Neutrophil (primary cell): ENCODE measurements at regions not wholly inside any gene's neighbourhood (a gene's known extent, or its start where the extent isn't known, plus 50 kb on each side); places are given as distances from the start of the nearest gene placed in this dataset.

Experiments used
- H3K27ac ChIP-seq: fragments of 200-600 bp; sonication (generic); 2 replicates; pipeline ENCODE4 v1.5.1; 2016; ENCODE audit warnings: mild to moderate bottlenecking, moderate library complexity
- H3K27me3 ChIP-seq: fragments of 200-600 bp; sonication (generic); 2 replicates; pipeline ENCODE4 v1.6.0; 2016; ENCODE audit warnings: mild to moderate bottlenecking
- H3K36me3 ChIP-seq: fragments of 200-600 bp; sonication (generic); 2 replicates; pipeline ENCODE4 v1.5.1; 2017
- H3K4me1 ChIP-seq, 2 experiments: fragments of 200-600 bp in 1 of 2; sonication (generic) in 1 of 2; 1 replicate in 1 of 2; 2 replicates in 1 of 2; pipeline versions ENCODE4 v1.5.1 to v1.6.1; 2013 to 2016; ENCODE audit warnings: low read depth in 1 of 2, low read length in 1 of 2, mild to moderate bottlenecking in 1 of 2, moderate library complexity in 1 of 2; ENCODE audit not compliant: control insufficient read depth in 1 of 2, insufficient read depth in 1 of 2
- H3K4me3 ChIP-seq, 2 experiments: fragments of 200-600 bp in 1 of 2; sonication (generic) in 1 of 2; 1 replicate in 1 of 2; 2 replicates in 1 of 2; pipeline ENCODE4 v1.5.1; 2013 to 2016; ENCODE audit warnings: low read depth in 1 of 2, low read length in 1 of 2, mild to moderate bottlenecking in 1 of 2, moderate library complexity in 1 of 2
- H3K9me3 ChIP-seq: fragments of 200-600 bp; sonication (generic); 2 replicates; pipeline ENCODE4 v1.5.1; 2016
- CTCF ChIP-seq: fragments of 200-600 bp; sonication (generic); IDR thresholded peaks from 2 replicates; pipeline ENCODE4 v1.5.1; 2016; ENCODE audit warnings: antibody characterized with exemption

GRCh38 chr1:98403963-98404480 is 257.5 kb upstream of the SNX7 start:
- Histone ChIP-seq H3K4me1 (no peaks in the 10 kb centered on the region), H3K27me3 (no peaks in the 10 kb centered on the region), H3K9me3 (no peaks in the 10 kb centered on the region), H3K4me3 (no peak overlapping the region), H3K27ac (no peak overlapping the region), H3K36me3 (no peaks in the 10 kb centered on the region)
- no peak for TF ChIP-seq CTCF

- no peak overlapping the region for H3K27ac ChIP-seq
- no peaks in the 10 kb centered on the region for H3K27me3 ChIP-seq
- no peaks in the 10 kb centered on the region for H3K36me3 ChIP-seq
- no peaks in the 10 kb centered on the region for H3K4me1 ChIP-seq
- no peak for TF ChIP-seq CTCF
- H3K4me3 ChIP-seq = no peak overlapping the region
- no peaks in the 10 kb centered on the region for H3K9me3 ChIP-seq
Measured at GRCh38 chr1:98402860-98403259, 258.7 kb upstream of the SNX7 start.

GRCh38 chr1:98400446-98400845 is 261.1 kb upstream of the SNX7 start:
- H3K9me3 ChIP-seq = no peaks in the 10 kb centered on the region
- H3K27me3 ChIP-seq = no peaks in the 10 kb centered on the region
- H3K4me3 ChIP-seq = no peak overlapping the region
- no peak for TF ChIP-seq CTCF
- H3K36me3 ChIP-seq = no peaks in the 10 kb centered on the region
- no peaks in the 10 kb centered on the region for H3K4me1 ChIP-seq
- H3K27ac ChIP-seq = no peak overlapping the region

GRCh38 chr1:98399218-98399617 is 262.3 kb upstream of the SNX7 start:
- H3K36me3 ChIP-seq = no peaks in the 10 kb centered on the region
- H3K27me3 ChIP-seq = no peaks in the 10 kb centered on the region
- no peaks in the 10 kb centered on the region for H3K4me1 ChIP-seq
- no peaks in the 10 kb centered on the region for H3K9me3 ChIP-seq
- H3K27ac ChIP-seq = no peak overlapping the region
- no peak for TF ChIP-seq CTCF
- H3K4me3 ChIP-seq = no peak overlapping the region

GRCh38 chr1:98398649-98399048 is 262.9 kb upstream of the SNX7 start:
- Histone ChIP-seq H3K27me3 (no peaks in the 10 kb centered on the region), H3K27ac (no peak overlapping the region), H3K4me1 (no peaks in the 10 kb centered on the region), H3K36me3 (no peaks in the 10 kb centered on the region), H3K9me3 (no peaks in the 10 kb centered on the region), H3K4me3 (no peak overlapping the region)
- no peak for TF ChIP-seq CTCF

GRCh38 chr1:98398092-98398491 is 263.4 kb upstream of the SNX7 start:
- Histone ChIP-seq H3K9me3 (no peaks in the 10 kb centered on the region), H3K4me1 (no peaks in the 10 kb centered on the region), H3K27me3 (no peaks in the 10 kb centered on the region), H3K36me3 (no peaks in the 10 kb centered on the region), H3K4me3 (no peak overlapping the region), H3K27ac (no peak overlapping the region)
- TF ChIP-seq CTCF = no peak
